GM19043 (cell line): ENCODE measurements at regions not wholly inside any gene's neighbourhood (a gene's known extent, or its start where the extent isn't known, plus 50 kb on each side); places are given as distances from the start of the nearest gene placed in this dataset.
"Not testable (repeated sequence)": the region's sequence is repeated elsewhere in the genome, so short reads cannot be mapped to it uniquely, and the experiment has no call there.

Experiments
- ATAC-seq: cut with Tn5 transposase; IDR thresholded peaks from one replicate; pipeline ENCODE4 v1.9.1; 2021; ENCODE audit warnings: low read depth; ENCODE audit not compliant: unreplicated experiment

DNA sequence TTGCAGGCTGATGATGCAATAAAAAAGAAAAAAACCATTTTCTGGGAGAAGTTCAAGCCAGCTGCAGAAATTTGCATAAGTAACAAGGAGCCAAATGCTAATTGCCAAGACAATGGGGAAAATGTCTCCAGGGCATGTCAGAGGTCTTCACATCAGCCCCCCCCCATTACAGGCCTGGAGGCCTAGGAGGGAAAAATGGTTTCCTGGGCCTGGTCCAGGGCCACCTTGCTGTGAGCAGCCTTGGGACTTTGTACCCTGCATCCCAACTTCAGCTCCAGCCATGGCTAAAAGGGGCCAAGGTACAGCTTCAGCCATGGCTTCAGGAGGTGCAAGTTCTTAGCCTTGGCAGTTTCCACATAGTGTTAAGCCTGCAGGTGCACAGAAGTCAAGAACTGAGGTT, 160.0 kb upstream of the IRS4 start:
- ATAC-seq = not testable (repeated sequence)

DNA sequence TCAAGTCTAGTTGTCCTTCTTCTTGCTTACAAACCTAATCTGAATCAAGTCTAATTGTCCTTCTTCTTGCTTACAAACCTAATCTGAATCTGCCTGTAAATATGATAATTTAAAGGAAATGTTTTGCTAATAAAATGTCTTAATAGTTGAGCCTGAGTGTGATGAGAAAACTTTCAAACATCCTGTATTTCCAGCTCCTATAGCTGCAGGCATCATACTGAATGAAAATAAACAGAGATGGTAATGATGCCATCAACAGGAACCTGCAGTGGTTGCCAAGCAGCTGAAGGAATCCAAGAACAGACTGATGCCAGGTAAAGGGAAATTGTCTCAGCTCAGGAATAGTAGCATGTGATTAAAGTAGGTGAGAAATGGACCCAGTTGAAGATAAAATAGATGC, 156.1 kb upstream of the IRS4 start:
- ATAC-seq = no peak

DNA sequence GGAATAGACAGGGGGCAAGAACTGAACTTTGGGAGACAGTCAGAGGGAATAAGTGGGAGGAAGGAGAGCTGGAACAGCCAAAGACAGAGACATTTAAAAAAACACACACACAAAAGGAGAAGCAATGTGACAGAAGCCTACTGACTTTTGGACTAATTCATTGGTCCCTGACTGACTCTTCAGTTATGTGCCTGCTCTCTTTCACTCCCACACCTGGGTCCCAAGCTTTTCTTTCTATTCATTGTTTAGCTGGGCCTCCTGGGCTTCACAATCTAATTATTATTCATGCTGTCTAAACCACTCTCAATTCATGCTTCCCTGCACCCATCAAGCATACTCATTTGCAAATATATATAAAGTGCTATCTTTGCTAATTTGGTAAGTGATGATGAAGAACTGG, 139.2 kb upstream of the IRS4 start:
- no peak for ATAC-seq

DNA sequence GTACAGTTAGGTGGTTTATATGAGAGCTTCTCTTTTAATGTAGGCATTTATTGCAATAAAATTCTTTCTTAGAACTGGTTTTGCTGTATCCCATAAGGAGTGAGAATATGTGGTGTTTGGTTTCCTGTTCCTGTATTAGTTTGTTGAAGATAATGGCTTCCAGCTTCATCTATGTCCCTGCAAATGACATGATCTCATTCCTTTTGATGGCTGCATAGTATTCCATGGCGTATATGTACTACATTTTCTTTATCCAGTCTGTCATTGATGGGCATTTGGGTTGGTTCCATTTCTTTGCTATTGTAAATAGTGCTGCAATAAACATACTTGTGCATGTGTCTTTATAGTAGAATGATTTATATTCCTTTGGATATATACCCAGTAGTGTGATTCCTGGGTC, 106.7 kb upstream of the IRS4 start:
- ATAC-seq = not testable (repeated sequence)

DNA sequence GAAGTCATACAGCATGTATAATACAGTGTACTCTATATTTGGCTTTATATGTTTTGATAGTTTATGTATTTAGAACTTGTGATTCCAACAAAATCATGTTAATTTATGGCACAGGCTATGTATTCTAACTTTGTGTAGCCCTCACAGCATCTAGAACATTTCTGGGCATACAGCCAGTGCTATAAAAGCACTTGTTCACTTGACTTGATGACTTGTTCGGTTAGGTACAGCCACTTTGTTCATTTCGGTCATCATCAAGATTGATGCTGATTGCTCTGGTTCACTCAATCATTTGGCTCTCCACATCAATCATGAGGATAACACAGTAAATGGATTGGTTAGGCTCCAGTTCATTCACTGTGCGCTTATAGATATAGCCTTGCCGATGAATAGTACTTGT, 97.6 kb upstream of the IRS4 start:
- no peak for ATAC-seq

DNA sequence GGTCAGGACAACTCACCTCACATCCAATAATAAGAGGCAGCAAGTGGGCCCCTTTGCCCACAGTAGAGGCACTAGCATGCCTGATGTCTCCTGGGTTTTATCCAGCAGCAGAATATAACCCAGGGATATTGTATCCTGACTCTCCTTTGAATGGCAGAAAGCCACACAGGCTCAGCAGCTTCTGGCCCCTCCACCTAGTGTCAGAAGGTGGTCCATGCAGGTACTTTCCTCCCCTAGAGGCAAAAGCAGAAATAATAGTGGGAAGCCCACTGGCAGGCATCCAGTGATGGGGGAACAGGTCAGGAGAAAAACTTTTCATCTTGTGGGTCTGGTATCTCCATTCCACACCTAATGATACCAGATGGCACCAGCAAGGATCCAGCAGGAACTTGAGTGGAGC, 75.5 kb upstream of the IRS4 start:
- no peak for ATAC-seq

DNA sequence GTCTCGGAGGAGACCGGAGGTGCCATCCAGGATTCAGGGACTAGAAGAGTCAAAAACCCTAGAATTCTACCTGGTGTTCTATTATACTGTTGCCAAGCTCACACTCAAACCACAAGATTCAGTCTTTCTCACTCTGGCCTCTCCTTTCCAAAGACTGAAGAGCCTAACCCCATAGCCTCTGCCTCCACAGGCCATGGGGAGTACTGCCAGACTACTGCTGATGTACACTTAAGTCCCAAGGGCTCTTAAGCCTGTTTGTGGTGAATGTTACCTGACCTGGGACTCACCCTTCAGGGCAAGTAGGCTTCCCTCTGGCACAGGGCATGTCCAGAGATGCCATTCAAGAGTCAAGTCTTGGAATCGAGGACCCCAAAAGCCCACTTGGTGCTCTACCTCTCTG, 58.9 kb upstream of the IRS4 start:
- ATAC-seq = no peak
